Stimulated activated CD4-positive, alpha-beta T cell treated with anti-CD3 and anti-CD28 coated beads, TNF-alpha, amount 100 ng/mL, for 1 hour (primary cell): ENCODE measurements at regions not wholly inside any gene's neighbourhood (a gene's known extent, or its start where the extent isn't known, plus 50 kb on each side); places are given as distances from the start of the nearest gene placed in this dataset.

Experiments
- DNase-seq, 3 donors: peaks; one replicate each; pipeline ENCODE4 v3.0.0-alpha.2; 2020; ENCODE audit warnings: low read depth in 3 of 3, low spot score in 1 of 3

DNA sequence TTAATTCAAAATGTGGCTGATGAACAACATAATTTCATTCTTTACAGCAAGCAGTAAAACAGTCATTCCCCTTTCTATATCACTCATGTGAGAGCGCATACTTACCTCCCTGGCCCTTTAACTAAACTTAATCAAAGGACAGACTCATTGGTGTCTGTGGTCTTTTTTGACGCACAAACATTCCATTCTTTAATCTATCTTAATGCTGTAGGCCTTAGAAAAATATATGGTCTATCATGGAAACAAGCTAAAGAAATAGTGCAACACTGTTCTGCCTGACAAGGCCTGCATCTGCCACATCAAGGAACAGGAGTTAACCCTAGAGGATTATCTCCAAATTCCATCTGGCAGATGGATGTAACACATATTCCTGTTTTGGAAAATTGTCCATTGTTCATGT lies 878.1 kb downstream of the NLGN4Y start:
- no peak for DNase-seq

DNA sequence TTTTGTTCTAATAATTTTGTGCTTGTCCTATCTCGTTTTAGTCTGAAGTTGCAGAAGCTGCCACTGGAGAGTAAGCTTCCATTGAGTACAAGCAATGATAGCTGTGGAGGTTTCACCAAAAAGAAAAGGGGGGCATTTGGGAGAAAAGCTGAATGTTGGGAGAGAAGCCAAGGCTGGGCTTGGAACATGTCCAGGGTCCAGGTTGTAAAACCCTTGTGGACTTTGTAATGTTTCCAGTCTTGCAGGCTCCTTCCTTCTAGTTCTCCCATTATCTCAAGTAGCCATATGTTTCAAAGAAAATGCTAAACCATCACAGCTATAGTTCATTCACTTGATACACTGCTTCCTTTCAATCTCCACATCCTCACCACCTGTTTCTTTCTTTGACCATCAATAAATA lies 880.2 kb downstream of the NLGN4Y start:
- DNase-seq, result no peak

DNA sequence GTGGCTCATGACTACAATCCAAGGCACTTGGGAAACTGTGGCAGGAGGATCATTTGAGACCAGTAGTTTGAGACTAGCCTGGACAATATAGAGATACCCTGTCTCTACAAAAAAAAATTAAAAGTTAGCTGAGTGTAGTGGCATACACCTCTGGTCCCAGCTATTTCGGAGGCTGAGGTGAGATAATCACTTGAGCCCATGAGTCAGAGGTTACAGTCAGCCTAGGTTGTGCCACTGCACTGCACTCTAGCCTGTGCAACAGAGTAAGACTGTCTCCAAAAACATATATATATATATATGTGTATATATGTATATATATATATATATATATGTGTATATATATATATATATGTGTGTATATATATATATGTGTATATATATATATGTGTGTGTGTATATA lies 890.8 kb downstream of the NLGN4Y start:
- DNase-seq, result no peak

GRCh38 chrY:15418613-15419012 lies 894.3 kb downstream of the NLGN4Y start:
- DNase-seq, result no peak

GRCh38 chrY:15424665-15425132 lies 900.4 kb downstream of the NLGN4Y start:
- DNase-seq, result no peak

GRCh38 chrY:15440021-15440695 lies 915.8 kb downstream of the NLGN4Y start:
- DNase-seq, result no peak

DNA sequence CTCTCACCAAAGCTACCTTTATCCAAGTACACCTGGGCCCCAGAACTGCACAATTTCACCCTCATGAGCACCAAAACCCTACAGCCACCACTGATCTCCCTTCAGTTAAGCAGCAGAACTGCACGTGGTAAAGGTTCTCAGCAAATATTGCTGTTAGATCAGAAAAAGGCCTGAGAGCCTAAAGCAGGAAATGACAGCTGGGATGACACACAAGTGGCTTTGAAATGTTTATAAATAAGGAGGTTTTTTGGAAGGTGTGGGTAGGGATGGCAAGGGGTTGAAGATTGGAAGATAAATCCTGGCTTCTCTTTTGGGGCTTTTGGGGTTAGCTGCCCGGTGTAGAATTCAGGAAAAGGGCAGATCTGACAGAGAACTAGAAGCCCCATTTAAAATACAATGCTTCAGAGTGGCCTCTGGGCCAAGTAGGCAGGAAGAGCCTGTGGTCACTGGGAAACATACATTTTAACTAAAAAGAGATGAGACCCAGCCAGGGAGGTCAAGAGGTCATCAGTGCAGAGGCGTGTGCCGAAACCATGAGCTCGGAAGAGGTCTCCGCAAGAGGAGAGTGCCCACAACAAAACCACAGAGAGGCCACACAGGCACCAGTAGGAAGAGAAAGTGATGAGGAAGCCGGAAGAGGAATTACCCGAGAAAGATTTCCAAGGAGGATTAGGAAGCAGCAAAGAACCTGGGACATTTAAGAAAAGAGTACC lies 916.5 kb downstream of the NLGN4Y start:
- DNase-seq, result no peak

- no peak for DNase-seq
Measured at GRCh38 chrY:15441878-15442277, 917.5 kb downstream of the NLGN4Y start.

GRCh38 chrY:15445871-15446270 lies 921.5 kb downstream of the NLGN4Y start:
- no peak for DNase-seq

- DNase-seq, result no peak
Measured at GRCh38 chrY:15446861-15447260, 922.5 kb downstream of the NLGN4Y start.

DNA sequence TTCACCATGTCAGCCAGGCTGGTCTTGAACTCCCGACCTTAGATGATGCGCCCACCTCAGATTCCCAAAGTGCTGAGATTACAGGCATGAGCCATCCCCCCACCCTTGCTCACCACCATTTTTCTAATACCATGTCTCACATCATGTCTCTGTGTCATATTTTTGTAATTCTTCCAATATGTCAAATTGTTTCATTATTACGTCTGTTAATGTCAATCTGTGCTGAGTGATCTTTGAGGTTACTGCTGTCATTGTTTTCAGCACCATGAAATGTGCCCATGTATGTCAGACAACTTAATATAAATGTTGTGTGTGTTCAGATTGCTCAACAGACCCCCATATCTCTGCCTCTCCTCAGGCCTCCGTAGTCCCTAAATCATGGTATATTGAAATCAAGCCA lies 923.6 kb downstream of the NLGN4Y start:
- no peak for DNase-seq

DNA sequence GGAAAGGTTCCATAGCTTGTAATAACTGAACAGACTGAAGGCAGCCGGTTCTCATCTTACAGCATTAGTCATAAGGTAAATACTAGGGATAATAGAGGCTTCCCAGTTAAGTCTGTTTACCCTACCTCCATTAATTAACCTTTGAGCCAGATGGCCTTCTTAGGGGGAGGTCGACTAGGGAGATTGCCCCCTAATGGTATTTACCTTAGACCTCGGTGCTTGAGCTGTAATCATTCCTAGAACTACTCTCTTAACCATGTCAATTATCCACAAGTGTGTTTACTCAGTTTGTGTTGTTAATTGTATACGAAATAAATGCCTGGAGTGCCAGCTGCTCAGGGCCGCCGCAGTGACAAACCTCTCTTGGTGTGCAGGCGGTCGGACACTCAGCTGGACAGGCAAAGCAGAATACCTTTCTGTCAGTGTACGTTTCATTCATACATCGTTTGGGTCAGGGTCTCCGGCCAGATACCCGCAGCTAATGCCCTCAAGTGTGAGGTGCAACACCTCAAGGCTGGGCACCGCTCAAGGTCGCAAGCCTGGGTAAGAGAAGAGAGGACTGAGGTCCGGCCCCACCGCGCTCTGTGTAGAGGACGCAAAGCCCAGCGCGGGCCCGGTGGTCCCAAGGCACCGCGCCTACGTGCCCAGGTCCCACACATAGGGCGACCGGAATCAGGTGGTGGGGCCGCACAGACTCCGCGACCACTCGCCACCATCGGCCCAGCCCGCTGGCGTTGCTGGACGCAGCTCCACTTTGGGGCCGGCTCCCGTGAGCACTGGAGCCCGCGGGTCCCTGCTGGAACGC lies 931.0 kb downstream of the NLGN4Y start:
- DNase-seq, result no peak

GRCh38 chrY:15455980-15456469 lies 931.7 kb downstream of the NLGN4Y start:
- DNase-seq, result peak in 2 of 3 donors; percentile 24 to 50

- DNase-seq, result no peak
Measured at GRCh38 chrY:15456491-15456890, 932.2 kb downstream of the NLGN4Y start.

GRCh38 chrY:15457682-15458081 lies 933.4 kb downstream of the NLGN4Y start:
- no peak for DNase-seq

- DNase-seq, result no peak
Measured at GRCh38 chrY:15458426-15458825, 934.1 kb downstream of the NLGN4Y start.

GRCh38 chrY:15465880-15466279 lies 941.6 kb downstream of the NLGN4Y start:
- DNase-seq, result no peak

- no peak for DNase-seq
Measured at GRCh38 chrY:15466891-15467290, 942.6 kb downstream of the NLGN4Y start.

DNA sequence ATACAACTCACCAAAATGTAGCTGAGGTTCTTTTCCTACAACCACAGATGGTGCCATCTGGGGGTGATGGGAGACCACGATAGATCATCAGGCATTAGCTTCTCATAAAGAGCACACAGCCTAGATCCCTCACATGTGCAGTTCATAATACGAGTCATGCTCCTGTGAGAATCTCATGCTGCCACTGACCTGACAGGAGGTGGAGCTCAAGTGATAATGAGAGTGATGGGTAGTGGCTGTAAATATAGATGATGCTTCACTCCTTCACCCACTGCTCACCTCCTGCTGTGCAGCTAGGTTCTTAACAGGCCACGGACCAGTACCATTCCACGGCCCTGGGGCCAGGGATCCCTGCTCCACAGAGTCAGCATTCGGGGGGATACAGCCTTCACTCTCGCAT lies 943.8 kb downstream of the NLGN4Y start:
- DNase-seq, result no peak

DNA sequence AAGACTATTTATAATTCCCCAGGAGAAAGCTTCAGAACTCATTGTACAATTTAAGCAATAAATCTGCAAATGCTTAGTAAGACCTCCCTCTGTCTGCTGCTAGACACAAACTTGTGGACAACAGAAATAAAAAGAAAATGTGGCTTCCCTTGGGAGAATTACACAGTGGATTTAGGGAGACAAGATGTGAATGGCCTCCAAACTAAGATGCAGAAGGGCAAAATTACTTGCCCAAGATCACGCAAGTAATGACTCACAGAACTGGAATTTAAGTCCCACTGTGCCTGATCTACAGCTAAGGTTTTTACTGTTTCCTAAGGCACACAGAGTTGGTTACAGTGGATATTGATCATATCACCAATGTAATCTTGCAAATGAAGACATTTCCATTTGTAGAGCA lies 947.0 kb downstream of the NLGN4Y start:
- DNase-seq, result no peak

DNA sequence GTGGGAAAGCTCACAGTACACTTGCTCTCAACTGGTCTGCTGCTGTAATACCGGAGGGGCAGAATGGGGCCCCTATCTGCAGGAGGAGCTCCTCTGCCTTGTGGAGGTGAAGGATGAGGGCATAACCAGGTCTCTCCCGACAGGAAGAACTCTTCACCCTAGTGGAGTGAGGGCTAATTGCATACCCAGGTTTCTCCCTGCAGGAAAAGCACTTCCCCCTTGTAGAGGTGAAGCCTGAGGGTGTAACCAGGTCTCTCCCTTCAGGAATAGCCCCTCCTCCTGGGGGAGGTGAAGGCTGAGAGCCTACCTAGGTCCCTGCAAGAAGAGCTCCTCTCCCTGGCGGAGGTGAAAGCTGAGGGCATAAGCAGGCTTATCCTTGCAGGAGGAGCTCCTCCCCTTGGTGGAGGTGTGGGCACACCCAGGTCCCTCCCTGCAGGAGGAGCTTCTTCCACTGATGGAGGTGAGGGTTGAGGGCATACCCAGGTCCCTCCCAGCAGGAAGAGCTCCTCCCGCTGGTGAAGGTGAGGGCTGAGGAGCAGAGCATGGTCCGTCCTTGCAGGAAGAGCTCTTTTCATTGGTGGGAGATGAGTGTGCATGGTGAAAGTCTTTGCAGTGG lies 954.1 kb downstream of the NLGN4Y start:
- no peak for DNase-seq
